Prostate gland (tissue), 2 donors: ENCODE measurements at regions not wholly inside any gene's neighbourhood (a gene's known extent, or its start where the extent isn't known, plus 50 kb on each side); places are given as distances from the start of the nearest gene placed in this dataset.

Experiments
- CTCF ChIP-seq, 4 experiments: fragments of 200-600 bp in 2 of 4; fragments of 450-650 bp in 2 of 4; sonication (generic) in 2 of 4; IDR thresholded peaks; 1 replicate in 3 of 4; 2 replicates in 1 of 4; pipeline ENCODE4 v1.5.1; 2016 to 2019; ENCODE audit warnings: antibody characterized with exemption in 4 of 4, mild to moderate bottlenecking in 2 of 4, moderate library complexity in 2 of 4
- POLR2A ChIP-seq: fragments of 450-650 bp; IDR thresholded peaks from one replicate; pipeline ENCODE4 v1.6.1; 2016; ENCODE audit warnings: antibody characterized with exemption, mild to moderate bottlenecking
- POLR2AphosphoS5 ChIP-seq: sonication (generic); formaldehyde crosslinking; IDR thresholded peaks from one replicate; pipeline ENCODE4 v1.6.1; 2017; ENCODE audit warnings: antibody characterized with exemption

- TF ChIP-seq CTCF (IDR thresholded peaks at IDR 0.05) (no peak), POLR2A (no peak), POLR2AphosphoS5 (no peak)
Observed at GRCh38 chr12:23399402-23399933, 550.0 kb downstream of the SOX5 start.
